ENCODE measurements at regions not wholly inside any gene's neighbourhood (a gene's known extent, or its start where the extent isn't known, plus 50 kb on each side); places are given as distances from the start of the nearest gene placed in this dataset.

GRCh38 chr19:28603453-28603852 is 609.5 kb downstream of the UQCRFS1 start:
- Histone ChIP-seq H3K4me1 (no peaks in the 10 kb centered on the region), H3K27me3 (no peaks in the 10 kb centered on the region), H3K9me3 (peaks cover 0 to 5% (median 0%) of the 10 kb centered on the region in 4 donors), H3K4me3 (no peak overlapping the region), H3K36me3 (no peaks in the 10 kb centered on the region), H3K27ac (no peak overlapping the region)
- TF ChIP-seq POLR2AphosphoS5 (IDR thresholded peaks at IDR 0.05) (no peak), POLR2A (IDR thresholded peaks at IDR 0.05) (no peak), CTCF (IDR thresholded peaks at IDR 0.05) (no peak), EP300 (IDR thresholded peaks at IDR 0.05) (no peak)
- DNase-seq: no peak
- intact Hi-C loops (cut with DNase I): no loop called here
- WGBS, 2 donors: 71 to 94% methylated on average over 2 of the region's 2 CpGs

- intact Hi-C loops (cut with DNase I): no loop called here
- 87% methylated on average over 9 of the region's 9 CpGs for WGBS, 2 donors
- H3K9me3 ChIP-seq: peaks cover 0 to 5% (median 0%) of the 10 kb centered on the region in 4 donors
- no peak for DNase-seq
- no peak overlapping the region for H3K27ac ChIP-seq
- H3K4me1 ChIP-seq: no peaks in the 10 kb centered on the region
- TF ChIP-seq POLR2AphosphoS5 (IDR thresholded peaks at IDR 0.05) (no peak), CTCF (IDR thresholded peaks at IDR 0.05) (no peak), EP300 (IDR thresholded peaks at IDR 0.05) (no peak), POLR2A (IDR thresholded peaks at IDR 0.05) (no peak)
- H3K36me3 ChIP-seq: no peaks in the 10 kb centered on the region
- no peaks in the 10 kb centered on the region for H3K27me3 ChIP-seq
- no peak overlapping the region for H3K4me3 ChIP-seq
Observed at GRCh38 chr19:28602675-28603298, 610.2 kb downstream of the UQCRFS1 start.

DNA sequence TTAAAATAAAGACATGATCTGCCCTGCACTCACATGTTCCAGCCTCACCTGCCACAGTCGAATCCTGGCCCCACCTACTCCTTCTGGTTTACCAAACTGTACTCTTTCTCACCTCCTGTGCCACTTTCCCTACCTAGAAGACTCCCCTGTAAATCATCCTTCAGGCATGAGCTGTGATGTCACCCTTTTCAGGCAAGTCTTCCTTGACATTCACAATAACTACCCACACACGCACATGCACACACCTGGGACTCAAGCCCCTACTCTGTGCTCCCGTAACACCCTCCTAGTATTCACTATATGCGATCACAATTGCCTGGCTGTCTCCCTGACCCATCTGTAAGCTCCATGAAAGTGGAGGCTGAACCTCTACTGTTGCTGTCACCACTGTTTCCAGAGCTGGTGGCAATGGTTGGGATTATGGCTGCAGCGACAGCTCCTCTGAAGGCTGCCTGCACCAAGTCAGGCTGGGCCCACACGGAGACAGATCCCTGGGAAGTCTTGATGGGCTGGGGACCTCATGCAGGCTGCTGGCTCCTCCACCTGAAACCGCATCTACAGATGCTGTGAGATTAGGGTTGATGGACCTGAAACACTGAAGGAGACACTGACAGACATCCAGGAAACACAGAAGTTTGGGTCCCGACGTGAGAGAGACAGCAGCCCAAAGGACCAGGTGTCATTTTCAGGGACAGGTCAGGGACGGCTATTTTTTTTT is 611.1 kb downstream of the UQCRFS1 start:
- Histone ChIP-seq H3K9me3 (peaks cover 0 to 3% (median 0%) of the 10 kb centered on the region in 4 donors), H3K27ac (no peak overlapping the region), H3K4me1 (no peaks in the 10 kb centered on the region), H3K4me3 (no peak overlapping the region), H3K36me3 (no peaks in the 10 kb centered on the region), H3K27me3 (no peaks in the 10 kb centered on the region)
- no peak for TF ChIP-seq POLR2AphosphoS5 (IDR thresholded peaks at IDR 0.05)
- no peak for TF ChIP-seq CTCF (IDR thresholded peaks at IDR 0.05)
- no peak for TF ChIP-seq POLR2A (IDR thresholded peaks at IDR 0.05)
- no peak for TF ChIP-seq EP300 (IDR thresholded peaks at IDR 0.05)
- intact Hi-C loops (cut with DNase I): no loop called here
- 81 to 82% methylated on average over 10 of the region's 10 CpGs for WGBS, 2 donors
- DNase-seq: no peak

DNA sequence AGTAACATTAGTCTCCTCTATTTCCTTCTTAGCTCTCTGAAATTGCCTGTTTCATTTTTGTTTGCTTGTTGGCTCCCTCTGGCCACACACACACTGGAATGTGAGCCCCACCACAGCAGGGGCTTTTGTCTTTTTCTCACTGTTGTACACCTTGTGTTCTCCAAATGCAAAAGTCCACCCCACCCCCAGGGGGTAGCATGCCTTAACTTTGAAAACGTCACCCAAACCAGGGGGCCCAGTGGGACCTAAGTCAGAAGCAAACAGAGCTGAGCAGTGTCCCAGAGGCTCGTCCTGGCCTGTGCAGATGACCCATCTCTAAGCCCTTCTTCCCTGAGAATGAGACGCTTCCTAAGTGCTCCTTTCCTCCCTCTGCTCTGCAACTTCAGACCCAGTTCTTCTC is 614.1 kb downstream of the UQCRFS1 start:
- intact Hi-C loops (cut with DNase I): no loop called here
- Histone ChIP-seq H3K36me3 (no peaks in the 10 kb centered on the region), H3K4me1 (no peaks in the 10 kb centered on the region), H3K27ac (no peak overlapping the region), H3K9me3 (no peaks in the 10 kb centered on the region), H3K4me3 (no peak overlapping the region), H3K27me3 (no peaks in the 10 kb centered on the region)
- no peak for TF ChIP-seq CTCF (IDR thresholded peaks at IDR 0.05)
- TF ChIP-seq EP300 (IDR thresholded peaks at IDR 0.05): no peak
- TF ChIP-seq POLR2AphosphoS5 (IDR thresholded peaks at IDR 0.05): no peak
- WGBS, 2 donors: 66 to 76% methylated on average over 3 of the region's 3 CpGs
- DNase-seq: no peak

All from sigmoid colon (tissue), 6 donors.